ENCODE measurements at regions not wholly inside any gene's neighbourhood (a gene's known extent, or its start where the extent isn't known, plus 50 kb on each side); places are given as distances from the start of the nearest gene placed in this dataset.

GRCh38 chr20:47863315-47863965 is 78.2 kb upstream of the SULF2 start:
- Histone ChIP-seq H3K36me3 (ENCODE audit: insufficient read depth, low read length, poor library complexity, severe bottlenecking) (no peaks in the 10 kb centered on the region), H3K27ac (ENCODE audit: low read depth, low read length, poor library complexity, severe bottlenecking) (no peak overlapping the region), H3K27me3 (replicated peaks; ENCODE audit: insufficient read depth, low read depth, low read length, poor library complexity) (peaks cover 44% of the 10 kb centered on the region), H3K4me3 (ENCODE audit: low read depth, low read length, poor library complexity, severe bottlenecking) (no peak overlapping the region), H3K9me3 (ENCODE audit: low read depth, low read length, poor library complexity, severe bottlenecking) (no peaks in the 10 kb centered on the region), H3K4me1 (ENCODE audit: insufficient read depth, low read length, poor library complexity, severe bottlenecking) (no peaks in the 10 kb centered on the region)
- intact Hi-C loops (cut with micrococcal nuclease; ENCODE audit: unreplicated experiment): no loop called here
- POLR2A ChIA-PET (ENCODE audit: low non-redundant PET): no interaction called here
- no TSS peak for BruUV-seq (replicated peaks)
- CTCF ChIA-PET: no interaction called here
- no peak for TF ChIP-seq CTCF (conservative IDR thresholded peaks at IDR 0.05; ENCODE audit: low read depth, low read length)
- no peak for TF ChIP-seq EZH2 (IDR thresholded peaks at IDR 0.05; ENCODE audit: borderline replicate concordance, low read depth, low read length, poor library complexity, severe bottlenecking)
- no peak for DNase-seq (ENCODE audit: low spot score)

DNA sequence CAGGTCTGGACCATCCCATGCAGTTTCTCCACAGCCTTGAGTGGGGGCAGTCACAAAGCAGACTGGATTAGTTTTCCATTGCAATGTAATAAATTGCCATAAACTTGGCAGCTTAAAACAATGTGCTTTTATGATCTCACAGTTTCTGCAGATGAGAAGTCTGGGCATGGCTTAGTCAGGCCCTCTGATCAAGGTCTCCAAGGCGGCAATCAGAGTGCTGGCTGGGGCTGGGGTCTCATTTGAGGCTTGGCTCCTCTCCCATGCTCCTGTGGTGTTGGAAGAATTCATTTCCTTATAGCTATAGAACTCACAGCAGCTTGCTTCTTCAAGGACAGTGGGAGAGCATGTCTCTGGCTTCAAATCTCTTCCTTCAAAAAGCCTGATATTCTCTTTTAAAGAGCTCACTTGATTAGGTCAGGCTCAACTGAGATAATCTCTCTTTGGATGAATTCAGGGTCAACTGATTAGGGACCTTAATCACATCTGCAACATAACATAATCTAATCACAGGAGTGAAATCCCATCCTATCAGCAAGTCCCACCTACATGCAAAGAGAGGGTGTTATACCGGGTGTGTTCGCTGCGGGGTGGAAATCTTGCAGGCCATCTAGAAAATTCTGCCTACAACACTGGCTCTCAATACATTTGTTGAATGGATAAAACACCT is 77.4 kb upstream of the SULF2 start:
- Histone ChIP-seq H3K9me3 (ENCODE audit: low read depth, low read length, poor library complexity, severe bottlenecking) (no peaks in the 10 kb centered on the region), H3K27ac (ENCODE audit: low read depth, low read length, poor library complexity, severe bottlenecking) (no peak overlapping the region), H3K27me3 (replicated peaks; ENCODE audit: insufficient read depth, low read depth, low read length, poor library complexity) (peaks cover 44% of the 10 kb centered on the region), H3K4me1 (ENCODE audit: insufficient read depth, low read length, poor library complexity, severe bottlenecking) (no peaks in the 10 kb centered on the region), H3K4me3 (ENCODE audit: low read depth, low read length, poor library complexity, severe bottlenecking) (no peak overlapping the region), H3K36me3 (ENCODE audit: insufficient read depth, low read length, poor library complexity, severe bottlenecking) (no peaks in the 10 kb centered on the region)
- intact Hi-C loops (cut with micrococcal nuclease; ENCODE audit: unreplicated experiment): no loop called here
- CTCF ChIA-PET: no interaction called here
- BruUV-seq (replicated peaks): no TSS peak
- TF ChIP-seq CTCF (conservative IDR thresholded peaks at IDR 0.05; ENCODE audit: low read depth, low read length): no peak
- DNase-seq (ENCODE audit: low spot score): no peak
- POLR2A ChIA-PET (ENCODE audit: low non-redundant PET): no interaction called here

- BruUV-seq (replicated peaks): no TSS peak
- H3K9me3 ChIP-seq (ENCODE audit: low read depth, low read length, poor library complexity, severe bottlenecking): no peaks in the 10 kb centered on the region
- H3K4me3 ChIP-seq (ENCODE audit: low read depth, low read length, poor library complexity, severe bottlenecking): no peak overlapping the region
- DNase-seq (ENCODE audit: low spot score): no peak
- H3K27me3 ChIP-seq (replicated peaks; ENCODE audit: insufficient read depth, low read depth, low read length, poor library complexity): peaks cover 40% of the 10 kb centered on the region
- no peak overlapping the region for H3K27ac ChIP-seq (ENCODE audit: low read depth, low read length, poor library complexity, severe bottlenecking)
- TF ChIP-seq EZH2 (IDR thresholded peaks at IDR 0.05; ENCODE audit: borderline replicate concordance, low read depth, low read length, poor library complexity, severe bottlenecking): no peak
- no peak for TF ChIP-seq CTCF (conservative IDR thresholded peaks at IDR 0.05; ENCODE audit: low read depth, low read length)
- no peaks in the 10 kb centered on the region for H3K4me1 ChIP-seq (ENCODE audit: insufficient read depth, low read length, poor library complexity, severe bottlenecking)
- CTCF ChIA-PET: no interaction called here
- intact Hi-C loops (cut with micrococcal nuclease; ENCODE audit: unreplicated experiment): no loop called here
- no peaks in the 10 kb centered on the region for H3K36me3 ChIP-seq (ENCODE audit: insufficient read depth, low read length, poor library complexity, severe bottlenecking)
- POLR2A ChIA-PET (ENCODE audit: low non-redundant PET): no interaction called here
Measured at GRCh38 chr20:47861116-47861515, 75.8 kb upstream of the SULF2 start.

All from A673 (cell line).